ENCODE measurements at regions not wholly inside any gene's neighbourhood (a gene's known extent, or its start where the extent isn't known, plus 50 kb on each side); places are given as distances from the start of the nearest gene placed in this dataset.

GRCh38 chr4:14667624-14668151 is 334.6 kb upstream of the CPEB2 start:
- TF ChIP-seq POLR2A (IDR thresholded peaks at IDR 0.05): no peak
- TF ChIP-seq, protein P1, sequence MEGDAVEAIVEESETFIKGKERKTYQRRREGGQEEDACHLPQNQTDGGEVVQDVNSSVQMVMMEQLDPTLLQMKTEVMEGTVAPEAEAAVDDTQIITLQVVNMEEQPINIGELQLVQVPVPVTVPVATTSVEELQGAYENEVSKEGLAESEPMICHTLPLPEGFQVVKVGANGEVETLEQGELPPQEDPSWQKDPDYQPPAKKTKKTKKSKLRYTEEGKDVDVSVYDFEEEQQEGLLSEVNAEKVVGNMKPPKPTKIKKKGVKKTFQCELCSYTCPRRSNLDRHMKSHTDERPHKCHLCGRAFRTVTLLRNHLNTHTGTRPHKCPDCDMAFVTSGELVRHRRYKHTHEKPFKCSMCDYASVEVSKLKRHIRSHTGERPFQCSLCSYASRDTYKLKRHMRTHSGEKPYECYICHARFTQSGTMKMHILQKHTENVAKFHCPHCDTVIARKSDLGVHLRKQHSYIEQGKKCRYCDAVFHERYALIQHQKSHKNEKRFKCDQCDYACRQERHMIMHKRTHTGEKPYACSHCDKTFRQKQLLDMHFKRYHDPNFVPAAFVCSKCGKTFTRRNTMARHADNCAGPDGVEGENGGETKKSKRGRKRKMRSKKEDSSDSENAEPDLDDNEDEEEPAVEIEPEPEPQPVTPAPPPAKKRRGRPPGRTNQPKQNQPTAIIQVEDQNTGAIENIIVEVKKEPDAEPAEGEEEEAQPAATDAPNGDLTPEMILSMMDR (IDR thresholded peaks at IDR 0.05): no peak
- no peak for TF ChIP-seq EP300 (IDR thresholded peaks at IDR 0.05)
- TF ChIP-seq POLR2AphosphoS5 (IDR thresholded peaks at IDR 0.05): no peak
